T-helper 17 cell (primary cell): ENCODE measurements at regions not wholly inside any gene's neighbourhood (a gene's known extent, or its start where the extent isn't known, plus 50 kb on each side); places are given as distances from the start of the nearest gene placed in this dataset.

Experiments used
- ATAC-seq: fragments of 150-1000 bp; cut with Tn5 transposase; 2 replicates; pipeline ENCODE4 v1.10.0; 2021; ENCODE audit warnings: mild to moderate bottlenecking, moderate library complexity
- DNase-seq, 3 donors: peaks; one replicate each; pipeline versions ENCODE4 v3.0.0 to v3.0.0-alpha.2; 2020 to 2021
- H3K9me3 ChIP-seq: one replicate; pipeline ENCODE4 v1.7.0; 2013; ENCODE audit warnings: low read length, mild to moderate bottlenecking; ENCODE audit not compliant: control insufficient read depth, poor library complexity, severe bottlenecking
- H3K27ac Mint-ChIP-seq: one replicate; pipeline ENCODE4 v1.8.0; 2022; ENCODE audit warnings: mild to moderate bottlenecking, moderate library complexity, mixed read lengths
- H3K27me3 Mint-ChIP-seq: one replicate; pipeline ENCODE4 v1.8.0; 2022; ENCODE audit warnings: mixed read lengths
- H3K36me3 Mint-ChIP-seq: one replicate; pipeline ENCODE4 v1.8.0; 2022; ENCODE audit warnings: low read depth, mixed read lengths
- H3K4me1 Mint-ChIP-seq: one replicate; pipeline ENCODE4 v1.8.0; 2022; ENCODE audit warnings: mild to moderate bottlenecking, mixed read lengths
- H3K4me3 Mint-ChIP-seq: one replicate; pipeline ENCODE4 v1.8.0; 2022; ENCODE audit warnings: mild to moderate bottlenecking, moderate library complexity, mixed read lengths

DNA sequence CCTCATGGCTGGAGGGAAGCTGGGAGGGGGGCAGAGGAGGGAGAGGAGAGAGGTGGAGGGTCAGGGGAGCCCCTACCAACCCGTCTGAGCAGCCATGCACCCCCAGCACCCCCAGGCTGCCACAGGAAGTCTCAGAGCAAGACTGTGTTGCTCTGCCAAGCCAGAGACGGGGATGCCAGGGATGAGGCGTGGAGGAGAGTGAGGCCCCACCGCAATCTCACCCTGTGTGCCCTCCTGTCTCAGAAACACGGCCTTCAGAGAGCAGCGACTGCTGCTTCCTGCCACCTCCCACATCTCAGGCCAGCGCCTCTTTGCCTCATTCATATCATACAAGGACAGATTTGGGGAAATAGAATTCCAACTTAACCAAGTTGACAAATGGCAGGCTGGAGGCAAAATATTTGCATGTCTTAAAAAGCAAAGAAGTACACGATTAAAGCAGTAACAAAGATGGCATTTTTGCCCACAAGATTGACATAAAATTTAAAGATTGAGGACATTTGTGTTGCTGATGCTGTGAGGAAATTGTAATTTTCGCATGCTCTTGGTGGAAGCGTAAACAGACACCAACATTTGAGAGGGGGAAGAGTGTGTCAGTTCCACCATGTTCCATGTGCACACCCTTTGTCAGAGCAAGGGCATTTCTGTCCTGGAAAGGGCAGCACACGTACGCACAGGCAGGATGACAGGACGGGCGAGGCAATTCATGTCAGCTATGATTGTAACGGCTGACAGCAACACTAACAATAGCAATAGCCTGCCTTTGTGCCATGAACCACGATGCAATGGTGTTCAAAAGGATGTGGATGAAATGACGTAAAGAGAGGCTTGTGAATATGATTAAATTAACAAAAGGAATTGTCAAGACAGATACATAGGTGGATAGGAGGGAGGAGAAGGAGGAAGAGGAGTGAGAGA lies 59.0 kb upstream of the BACE2 start:
- DNase-seq (no peak), ATAC-seq (no peak)
- H3K4me3 Mint-ChIP-seq: no peak overlapping the region
- no peak overlapping the region for H3K27ac Mint-ChIP-seq
- H3K27me3 Mint-ChIP-seq: peaks cover 28% of the 10 kb centered on the region
- H3K36me3 Mint-ChIP-seq: peaks cover 3% of the 10 kb centered on the region
- H3K9me3 ChIP-seq: no peaks in the 10 kb centered on the region
- peaks cover 10% of the 10 kb centered on the region for H3K4me1 Mint-ChIP-seq

DNA sequence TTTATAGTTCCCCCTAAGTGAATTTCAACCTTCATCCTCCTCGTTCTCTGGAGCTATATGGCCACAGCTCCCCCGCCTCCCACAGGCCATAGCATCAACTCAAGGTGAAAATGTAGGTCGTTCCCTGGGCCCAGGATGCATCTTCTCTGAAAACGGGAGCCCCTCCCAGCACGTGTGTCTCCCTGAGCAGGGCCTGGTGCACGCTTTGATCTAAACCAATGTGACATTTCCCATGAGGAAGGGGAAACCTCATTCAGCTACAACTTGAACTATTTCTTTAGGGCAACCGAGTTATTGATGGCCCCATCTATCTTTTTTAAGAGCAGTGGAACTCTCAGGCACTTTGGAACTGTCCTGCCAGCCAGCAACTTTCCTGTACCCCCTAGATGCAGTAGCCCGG lies 57.8 kb upstream of the BACE2 start:
- H3K4me3 Mint-ChIP-seq: no peak overlapping the region
- DNase-seq (no peak), ATAC-seq (no peak)
- H3K27ac Mint-ChIP-seq: no peak overlapping the region
- H3K4me1 Mint-ChIP-seq: peaks cover 10% of the 10 kb centered on the region
- no peaks in the 10 kb centered on the region for H3K9me3 ChIP-seq
- no peaks in the 10 kb centered on the region for H3K36me3 Mint-ChIP-seq
- peaks cover 16% of the 10 kb centered on the region for H3K27me3 Mint-ChIP-seq

DNA sequence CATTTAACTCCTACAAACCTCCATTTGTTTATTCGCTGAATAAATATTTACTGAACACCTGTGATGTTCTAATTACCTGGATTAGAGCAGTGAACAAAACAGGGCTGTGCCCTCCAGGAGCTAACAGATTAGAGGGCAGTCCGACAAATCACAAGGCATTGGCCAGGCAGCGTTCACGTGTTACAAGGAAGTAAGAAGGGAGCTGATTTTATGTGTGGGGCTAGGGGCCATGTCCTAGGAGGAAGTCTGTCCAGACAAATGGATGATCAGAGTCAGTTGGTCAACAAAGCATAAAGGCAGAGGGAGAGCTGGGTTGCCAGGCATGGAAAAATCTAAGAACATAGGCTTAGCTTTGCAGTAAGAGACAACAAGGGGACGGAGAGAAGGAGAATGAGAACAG lies 57.3 kb upstream of the BACE2 start:
- peaks cover 11% of the 10 kb centered on the region for H3K27me3 Mint-ChIP-seq
- DNase-seq: no peak
- peaks cover 10% of the 10 kb centered on the region for H3K4me1 Mint-ChIP-seq
- peak overlapping the region; percentile 1 for H3K4me3 Mint-ChIP-seq
- ATAC-seq: no peak
- H3K9me3 ChIP-seq: no peaks in the 10 kb centered on the region
- H3K27ac Mint-ChIP-seq: no peak overlapping the region
- no peaks in the 10 kb centered on the region for H3K36me3 Mint-ChIP-seq

GRCh38 chr21:41111681-41112080 lies 56.3 kb upstream of the BACE2 start:
- Mint-ChIP-seq H3K4me1 (peaks cover 10% of the 10 kb centered on the region), H3K27ac (peak overlapping the region; percentile 1), H3K27me3 (peaks cover 8% of the 10 kb centered on the region), H3K36me3 (no peaks in the 10 kb centered on the region), H3K4me3 (peak overlapping the region; percentile 1)
- DNase-seq (no peak), ATAC-seq (no peak)
- no peaks in the 10 kb centered on the region for H3K9me3 ChIP-seq

DNA sequence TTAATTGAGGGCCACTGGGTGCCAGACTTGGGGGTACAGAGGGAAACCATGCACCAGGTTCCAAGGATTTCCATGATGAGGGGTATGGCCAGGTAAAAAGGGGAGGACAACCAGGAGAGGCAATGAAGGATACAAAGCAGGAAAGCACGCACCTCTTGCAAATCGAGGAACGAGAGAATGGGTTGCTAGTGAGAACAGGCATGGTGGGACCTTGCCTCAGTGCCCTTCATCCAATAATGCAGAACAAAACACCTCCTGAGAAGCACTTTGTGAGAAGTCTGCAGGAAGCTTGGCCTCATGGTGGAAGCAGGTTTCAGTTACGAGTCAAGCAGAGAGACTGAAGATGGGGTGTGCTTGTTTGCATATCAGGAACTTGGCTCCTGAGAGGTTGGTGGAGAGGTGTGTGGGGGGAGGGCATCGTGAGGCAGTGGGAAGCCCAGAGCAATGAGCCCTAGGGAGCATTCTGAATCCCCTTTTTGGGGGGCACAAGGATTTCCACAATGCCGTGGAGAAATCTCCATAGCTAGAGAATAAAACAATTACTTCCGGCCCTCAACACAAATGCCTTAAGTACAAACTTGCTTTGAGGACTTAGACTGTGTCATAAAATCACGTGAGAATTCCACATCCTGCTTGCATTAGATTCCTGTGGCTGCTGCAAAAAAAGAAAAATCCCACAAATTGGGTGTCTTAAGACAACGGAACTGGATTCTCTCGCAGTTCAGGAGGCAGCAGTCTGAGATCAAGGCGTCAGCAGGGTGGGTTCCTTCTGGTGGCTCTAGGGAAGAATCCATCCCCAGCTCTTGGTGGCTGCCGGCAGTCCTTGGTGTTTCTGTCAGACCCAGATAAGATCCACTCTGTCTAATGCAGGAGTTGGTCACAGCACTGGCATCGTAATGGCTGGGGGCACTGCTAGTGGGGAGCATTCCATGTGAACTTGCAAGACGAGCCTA lies 54.9 kb upstream of the BACE2 start:
- H3K27ac Mint-ChIP-seq: peak overlapping the region; percentile 70
- peak overlapping the region; percentile 75 for H3K4me3 Mint-ChIP-seq
- H3K36me3 Mint-ChIP-seq: no peaks in the 10 kb centered on the region
- peaks cover 10% of the 10 kb centered on the region for H3K4me1 Mint-ChIP-seq
- ATAC-seq (peak; percentile 44), DNase-seq (no peak)
- no peaks in the 10 kb centered on the region for H3K9me3 ChIP-seq
- H3K27me3 Mint-ChIP-seq: peaks cover 8% of the 10 kb centered on the region

- no peaks in the 10 kb centered on the region for H3K27me3 Mint-ChIP-seq
- ATAC-seq (no peak), DNase-seq (no peak)
- peak overlapping the region; percentile 44 for H3K27ac Mint-ChIP-seq
- H3K4me1 Mint-ChIP-seq: peaks cover 10% of the 10 kb centered on the region
- no peak overlapping the region for H3K4me3 Mint-ChIP-seq
- no peaks in the 10 kb centered on the region for H3K9me3 ChIP-seq
- H3K36me3 Mint-ChIP-seq: no peaks in the 10 kb centered on the region
Observed at GRCh38 chr21:41115851-41116250, 52.1 kb upstream of the BACE2 start.
